ENCODE measurements at regions not wholly inside any gene's neighbourhood (a gene's known extent, or its start where the extent isn't known, plus 50 kb on each side); places are given as distances from the start of the nearest gene placed in this dataset.

- no peak for TF ChIP-seq CTCF (IDR thresholded peaks at IDR 0.05)
- TF ChIP-seq POLR2A (IDR thresholded peaks at IDR 0.05), result no peak
Measured at GRCh38 chr1:234776876-234777855, 167.2 kb upstream of the IRF2BP2 start.
